CD4-positive, alpha-beta T cell treated with Interferon alpha-2 for 1 hour (primary cell): ENCODE measurements at regions not wholly inside any gene's neighbourhood (a gene's known extent, or its start where the extent isn't known, plus 50 kb on each side); places are given as distances from the start of the nearest gene placed in this dataset.

Experiments used
- DNase-seq, 2 donors: peaks; one replicate each; pipeline ENCODE4 v3.0.0-alpha.2; 2020 to 2022

DNA sequence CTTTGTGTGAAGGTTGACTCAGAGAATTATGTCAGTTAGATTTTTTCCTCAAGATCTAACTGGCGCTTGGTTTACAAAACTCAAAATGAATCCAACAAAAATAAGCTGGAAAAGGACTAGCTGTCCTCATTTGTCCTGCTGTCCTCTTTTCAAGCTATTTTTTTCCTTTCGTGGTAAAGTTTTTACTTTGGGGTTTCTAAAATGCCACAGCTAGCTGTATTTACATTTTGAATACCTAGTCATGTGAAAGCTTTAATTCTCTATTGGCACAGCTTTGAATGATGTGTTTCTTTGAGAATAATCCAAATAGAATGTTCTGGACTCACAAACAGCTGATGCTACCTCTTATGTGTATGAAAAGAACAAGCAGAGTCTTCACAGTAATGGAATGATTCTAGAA, 673.6 kb upstream of the NR5A2 start:
- no peak for DNase-seq

- DNase-seq = no peak
These were observed 670.9 kb upstream of the NR5A2 start for GRCh38 chr1:199356561-199356960.

DNA sequence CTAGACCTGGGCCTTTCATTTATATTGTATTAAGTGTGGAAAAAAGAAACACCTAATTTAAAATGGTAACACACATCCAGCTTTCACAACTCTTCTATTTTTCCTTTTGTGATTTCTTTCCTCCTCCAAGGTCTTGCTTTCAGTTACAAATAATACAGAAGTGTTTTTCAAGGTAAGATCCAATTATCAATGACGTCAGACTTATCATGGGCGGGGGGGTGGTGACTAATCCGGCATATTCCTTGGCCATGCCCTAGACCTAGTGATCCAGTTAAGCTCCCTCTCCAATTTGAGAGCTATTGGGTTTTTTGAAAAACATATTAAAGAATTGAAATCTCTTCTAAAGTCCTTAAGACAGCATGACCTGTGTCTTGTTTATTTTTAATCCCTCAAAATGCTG, 669.9 kb upstream of the NR5A2 start:
- no peak for DNase-seq

- no peak for DNase-seq
These were observed 664.5 kb upstream of the NR5A2 start for GRCh38 chr1:199362996-199363395.

GRCh38 chr1:199373139-199373538, 654.4 kb upstream of the NR5A2 start:
- DNase-seq = no peak

DNA sequence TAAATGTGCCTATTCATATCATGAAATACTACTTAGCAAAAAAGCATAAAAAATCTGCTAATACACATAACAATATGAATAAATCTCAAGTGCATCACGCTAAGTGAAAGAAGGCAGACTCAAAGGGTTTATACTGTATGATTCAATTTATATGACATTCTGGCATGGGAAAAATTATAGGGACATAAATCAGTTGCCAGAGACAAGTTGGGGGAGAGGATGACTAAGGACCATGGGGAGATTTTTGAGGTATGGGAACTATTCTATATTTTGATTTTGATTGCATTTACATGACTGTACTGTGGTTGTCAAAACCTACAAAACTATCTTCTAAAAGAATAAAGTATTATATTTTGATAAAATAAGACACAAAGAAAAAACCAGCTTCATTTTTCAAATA, 650.3 kb upstream of the NR5A2 start:
- no peak for DNase-seq

DNA sequence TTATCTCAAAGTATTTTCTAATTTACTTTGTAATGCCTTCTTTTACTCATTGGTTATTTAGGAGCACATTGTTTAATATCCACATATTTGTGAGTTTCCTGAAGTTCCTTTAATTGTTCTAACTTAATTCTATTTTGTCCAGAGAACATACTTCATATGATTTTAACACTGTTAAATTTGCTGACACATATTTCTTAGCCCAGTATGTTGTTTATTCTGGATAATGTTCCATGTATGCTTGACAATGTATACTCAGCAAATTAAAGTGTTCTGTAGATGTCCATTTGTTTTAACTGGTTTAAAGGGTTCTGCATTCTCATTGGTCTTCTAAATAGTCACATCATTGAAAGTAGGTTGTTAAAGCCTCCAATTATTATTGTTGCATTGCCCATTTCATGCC, 643.7 kb upstream of the NR5A2 start:
- no peak for DNase-seq

DNA sequence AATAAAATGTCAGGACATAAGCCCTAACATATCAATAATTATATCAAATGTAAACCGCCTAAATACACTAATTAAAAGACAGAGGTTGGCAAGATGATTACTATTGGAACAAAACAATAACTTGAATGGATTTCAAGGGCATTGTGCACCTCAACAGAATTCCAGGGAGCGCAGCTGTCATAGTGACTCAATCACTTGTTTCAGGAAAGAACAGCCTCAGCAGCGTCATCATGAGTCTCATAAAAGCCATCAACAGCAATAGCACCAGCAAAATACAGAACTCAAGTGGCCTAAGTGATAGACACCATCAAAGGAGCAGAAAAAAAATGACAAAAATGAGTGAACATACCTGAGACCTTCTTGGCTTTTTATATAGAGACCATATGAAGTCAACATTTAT, 632.7 kb upstream of the NR5A2 start:
- no peak for DNase-seq

DNA sequence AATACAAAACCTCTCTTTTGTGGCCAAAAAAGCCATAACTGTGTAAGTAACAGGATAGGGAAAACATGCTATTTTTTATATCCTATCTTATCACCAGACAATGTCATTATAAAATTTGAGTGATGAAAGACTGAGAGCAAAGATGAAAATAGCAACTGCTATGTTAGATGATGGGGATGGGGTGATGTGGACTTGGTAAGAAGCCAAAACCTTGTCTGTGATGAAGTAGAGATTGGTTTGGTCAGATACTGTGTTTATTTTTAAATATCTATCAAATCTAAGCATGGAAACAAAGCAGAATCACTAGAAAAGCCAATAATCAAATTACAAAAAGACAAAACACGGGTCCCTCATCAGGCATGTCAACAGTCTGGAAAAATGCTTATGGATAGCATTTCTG, 631.1 kb upstream of the NR5A2 start:
- no peak for DNase-seq

DNA sequence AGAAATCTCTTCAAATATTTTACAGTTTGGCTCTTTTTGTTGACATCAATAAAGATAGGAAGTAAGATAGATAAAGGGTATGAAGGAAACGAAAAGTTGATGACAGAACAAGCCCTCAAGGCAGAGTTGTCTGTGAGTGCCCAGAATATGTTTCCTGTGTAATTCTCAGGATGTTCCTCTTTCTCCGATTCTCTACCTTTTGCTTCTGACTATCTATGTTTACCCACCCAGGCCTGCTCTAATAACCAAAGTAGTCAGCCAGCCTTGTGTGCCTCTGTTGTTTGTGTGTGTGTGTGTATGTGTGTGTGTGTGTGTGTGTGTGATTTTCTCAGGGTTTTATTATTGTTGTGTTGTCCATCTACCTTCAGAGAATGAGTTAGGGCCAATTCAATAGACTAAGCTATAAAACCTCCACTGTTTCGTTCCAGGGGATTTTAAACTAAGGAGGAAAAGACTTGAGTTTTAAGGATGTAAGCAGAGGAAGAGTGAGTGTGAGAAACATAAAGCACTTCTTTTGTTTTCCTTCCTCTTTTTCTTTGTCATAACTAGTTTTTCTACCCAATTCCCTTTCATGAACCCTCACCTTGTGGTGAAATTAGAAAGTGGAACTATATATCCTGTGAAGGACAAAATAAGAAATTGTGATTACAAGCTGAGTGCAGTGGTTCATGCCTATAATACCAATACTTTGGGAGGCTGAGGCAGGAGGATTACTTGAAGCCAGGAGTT, 627.4 kb upstream of the NR5A2 start:
- no peak for DNase-seq

- DNase-seq = no peak
These were observed 623.9 kb upstream of the NR5A2 start for GRCh38 chr1:199403531-199404116.

GRCh38 chr1:199404191-199404590, 623.3 kb upstream of the NR5A2 start:
- no peak for DNase-seq

- no peak for DNase-seq
These were observed 622.5 kb upstream of the NR5A2 start for GRCh38 chr1:199404976-199405375.

DNA sequence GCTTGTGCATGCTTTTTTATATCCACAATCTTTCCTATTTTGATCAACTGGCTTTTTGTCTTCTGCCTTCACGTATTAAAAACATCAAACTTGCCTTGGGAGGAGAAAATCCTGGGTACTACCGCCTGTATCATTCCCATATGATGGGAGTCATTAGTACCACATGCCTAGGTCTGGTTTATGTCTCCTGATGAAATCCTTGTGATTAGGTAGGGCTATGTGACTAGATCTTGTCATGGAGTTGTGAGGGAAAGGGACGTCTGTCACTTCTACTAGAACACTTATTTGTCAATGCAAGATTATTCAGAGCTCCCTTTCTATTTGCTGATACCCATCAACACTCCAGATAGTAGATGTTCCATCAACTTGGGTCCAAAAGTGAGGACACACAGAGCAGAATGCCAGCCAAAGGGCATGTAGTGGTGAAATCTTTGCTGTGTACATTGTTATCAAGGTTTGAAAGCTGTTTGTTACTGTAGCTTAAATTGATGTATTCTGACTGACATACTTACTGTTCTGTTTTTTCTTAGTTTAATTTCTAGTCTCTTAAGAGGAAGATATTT, 621.8 kb upstream of the NR5A2 start:
- DNase-seq = no peak

GRCh38 chr1:199410462-199410861, 617.0 kb upstream of the NR5A2 start:
- DNase-seq = no peak

DNA sequence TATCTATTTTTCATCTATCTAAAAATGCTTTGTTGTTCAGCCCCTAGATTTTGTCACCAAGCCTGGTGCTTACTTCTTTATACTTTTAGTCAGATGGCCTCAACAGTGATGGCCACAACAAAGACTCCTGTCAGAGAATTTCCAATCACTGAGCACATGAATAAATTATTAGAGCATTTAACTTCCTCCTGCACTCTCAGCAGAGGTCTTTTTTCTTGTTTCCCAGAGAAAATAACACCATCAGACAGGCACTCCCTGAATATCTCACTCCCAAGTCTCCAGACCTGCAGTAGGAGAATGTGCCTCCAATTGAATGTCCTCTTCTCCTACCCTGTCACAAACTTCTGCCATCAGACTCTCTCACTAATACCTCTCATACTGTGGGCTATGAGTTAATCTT, 616.0 kb upstream of the NR5A2 start:
- no peak for DNase-seq

DNA sequence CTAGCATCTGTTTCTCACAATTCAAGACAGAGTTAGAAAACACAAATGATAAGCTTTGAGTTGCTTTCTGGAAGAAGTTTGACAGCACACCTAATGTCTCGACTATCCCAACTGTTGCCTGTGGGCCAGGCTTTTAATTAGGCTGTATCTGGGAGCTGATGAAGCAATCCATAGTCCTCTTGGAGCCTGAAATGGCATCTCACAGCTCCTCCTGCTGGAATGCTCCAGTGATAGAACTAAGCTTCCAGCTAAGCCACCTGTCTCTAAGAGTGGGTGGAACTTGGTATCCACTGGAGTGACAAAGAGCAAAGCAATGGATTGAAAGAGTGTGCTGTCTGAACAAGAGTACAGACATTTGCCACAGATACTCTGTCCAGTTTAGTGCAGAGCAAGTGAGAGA, 605.3 kb upstream of the NR5A2 start:
- no peak for DNase-seq

GRCh38 chr1:199447906-199448305, 579.6 kb upstream of the NR5A2 start:
- no peak for DNase-seq

GRCh38 chr1:199448646-199449045, 578.9 kb upstream of the NR5A2 start:
- DNase-seq = no peak

DNA sequence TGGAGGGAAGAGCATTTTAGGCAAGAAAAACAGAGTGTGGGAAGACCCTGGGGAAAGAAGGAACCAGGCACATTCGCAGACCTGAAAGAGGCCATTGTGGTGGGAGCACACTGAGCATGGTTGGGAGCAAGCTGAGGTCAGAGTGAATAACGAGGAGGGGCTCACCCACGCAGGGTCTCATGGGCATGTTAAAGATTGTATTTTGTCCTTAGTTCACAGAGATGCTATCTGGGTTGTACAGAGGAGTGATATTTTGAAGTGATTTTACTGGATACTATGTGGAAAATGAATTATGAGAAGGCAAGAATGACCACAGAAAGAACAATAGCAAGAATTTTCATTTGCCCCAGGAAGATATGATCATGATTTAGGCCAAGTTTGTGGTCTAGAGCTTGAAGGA, 578.3 kb upstream of the NR5A2 start:
- DNase-seq = no peak

- no peak for DNase-seq
These were observed 577.8 kb upstream of the NR5A2 start for GRCh38 chr1:199449681-199450080.

- DNase-seq = no peak
These were observed 574.9 kb upstream of the NR5A2 start for GRCh38 chr1:199452627-199453026.

- DNase-seq = no peak
These were observed 573.8 kb upstream of the NR5A2 start for GRCh38 chr1:199453723-199454122.

GRCh38 chr1:199460933-199461332, 566.6 kb upstream of the NR5A2 start:
- no peak for DNase-seq
